GM18861 (cell line): ENCODE measurements at regions not wholly inside any gene's neighbourhood (a gene's known extent, or its start where the extent isn't known, plus 50 kb on each side); places are given as distances from the start of the nearest gene placed in this dataset.
"Not testable (repeated sequence)": the region's sequence is repeated elsewhere in the genome, so short reads cannot be mapped to it uniquely, and the experiment has no call there.

Experiments used
- ATAC-seq: cut with Tn5 transposase; IDR thresholded peaks from one replicate; pipeline ENCODE4 v1.9.1; 2021; ENCODE audit not compliant: unreplicated experiment

DNA sequence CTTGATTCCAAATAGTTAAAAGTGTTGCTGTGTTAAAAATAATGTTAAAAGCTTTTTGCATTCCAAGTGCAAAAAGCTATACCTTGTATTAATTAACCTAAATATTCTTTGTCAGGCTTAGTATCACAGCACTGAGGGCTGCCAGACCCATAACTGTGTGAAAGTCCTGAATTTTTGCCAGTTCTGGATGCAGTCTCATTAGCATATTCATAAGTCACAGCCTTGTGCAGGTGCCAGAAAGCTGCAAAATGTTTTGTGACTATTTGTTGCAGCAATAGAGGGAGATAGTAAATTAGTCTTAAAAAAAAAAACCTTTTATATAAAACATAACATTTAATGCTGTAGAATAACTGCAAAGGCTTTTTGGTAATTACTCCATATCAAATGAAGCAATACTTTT, 56.6 kb downstream of the SLITRK1 start:
- ATAC-seq, result no peak

DNA sequence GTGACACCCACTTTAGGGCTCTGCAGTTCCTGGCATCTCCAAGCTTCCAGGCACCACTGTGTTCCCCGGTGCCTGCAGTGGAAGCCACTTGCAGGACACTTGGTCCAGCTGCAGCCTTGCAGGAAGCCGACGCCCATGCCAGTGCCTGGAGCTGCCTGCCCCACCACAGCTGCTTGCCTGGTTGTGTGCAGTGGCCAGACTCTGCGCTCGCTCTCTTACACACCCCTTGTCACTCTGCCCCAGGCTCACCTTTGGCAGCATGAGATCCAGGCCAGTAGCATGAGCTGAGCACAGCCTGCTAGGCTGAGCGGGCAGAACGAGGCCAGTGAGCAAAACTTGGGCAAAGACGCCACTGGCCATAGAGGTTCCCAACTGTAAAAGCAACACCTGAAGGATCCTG, 57.7 kb downstream of the SLITRK1 start:
- ATAC-seq, result no peak

- no peak for ATAC-seq
Observed at GRCh38 chr13:83824120-83824519, 58.2 kb downstream of the SLITRK1 start.

- no peak for ATAC-seq
Observed at GRCh38 chr13:83819611-83820010, 62.7 kb downstream of the SLITRK1 start.

- ATAC-seq, result no peak
Observed at GRCh38 chr13:83819156-83819555, 63.1 kb downstream of the SLITRK1 start.

GRCh38 chr13:83816081-83816480, 66.2 kb downstream of the SLITRK1 start:
- no peak for ATAC-seq

DNA sequence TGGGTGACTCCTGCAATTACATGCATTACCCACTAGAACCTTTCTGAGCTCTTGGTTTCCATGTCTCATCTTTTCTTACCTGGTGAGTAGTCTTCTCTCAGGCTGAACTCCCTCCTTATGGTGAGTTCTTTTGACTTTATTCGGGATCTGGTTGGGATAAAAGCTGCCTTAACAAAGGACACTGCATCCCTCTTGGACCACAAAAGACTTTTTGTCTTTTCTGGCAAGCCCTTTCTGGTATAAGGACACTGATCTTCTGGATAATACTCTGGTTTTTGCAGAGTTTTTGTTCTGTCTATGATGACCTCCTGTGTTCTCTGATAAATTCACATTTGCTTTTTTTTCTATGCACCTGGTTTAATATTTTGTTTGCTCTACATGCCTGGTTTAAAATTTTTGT, 66.7 kb downstream of the SLITRK1 start:
- no peak for ATAC-seq

- no peak for ATAC-seq
Observed at GRCh38 chr13:83810136-83810535, 72.1 kb downstream of the SLITRK1 start.

- ATAC-seq, result no peak
Observed at GRCh38 chr13:83804356-83804962, 77.8 kb downstream of the SLITRK1 start.

- ATAC-seq, result no peak
Observed at GRCh38 chr13:83798731-83799130, 83.5 kb downstream of the SLITRK1 start.

- ATAC-seq, result no peak
Observed at GRCh38 chr13:83796364-83796763, 85.9 kb downstream of the SLITRK1 start.

DNA sequence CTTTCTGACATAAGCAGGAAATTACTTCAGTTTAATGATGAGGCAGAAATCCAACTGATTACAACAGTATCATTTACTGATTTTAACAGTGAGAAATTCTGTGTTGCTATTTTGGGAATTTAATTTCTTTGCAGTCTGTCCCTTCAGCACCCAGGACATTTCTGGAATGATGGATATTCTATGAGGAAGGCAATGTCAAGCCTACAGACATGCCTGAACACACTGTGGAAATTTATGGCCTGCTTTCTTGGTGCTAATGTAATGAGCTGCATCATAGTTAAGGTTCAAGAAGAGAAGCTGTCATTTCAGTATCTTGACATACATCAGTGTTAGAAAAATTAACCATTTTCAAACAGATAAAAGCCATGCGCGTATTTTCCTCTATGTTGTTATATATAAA, 87.7 kb downstream of the SLITRK1 start:
- no peak for ATAC-seq

DNA sequence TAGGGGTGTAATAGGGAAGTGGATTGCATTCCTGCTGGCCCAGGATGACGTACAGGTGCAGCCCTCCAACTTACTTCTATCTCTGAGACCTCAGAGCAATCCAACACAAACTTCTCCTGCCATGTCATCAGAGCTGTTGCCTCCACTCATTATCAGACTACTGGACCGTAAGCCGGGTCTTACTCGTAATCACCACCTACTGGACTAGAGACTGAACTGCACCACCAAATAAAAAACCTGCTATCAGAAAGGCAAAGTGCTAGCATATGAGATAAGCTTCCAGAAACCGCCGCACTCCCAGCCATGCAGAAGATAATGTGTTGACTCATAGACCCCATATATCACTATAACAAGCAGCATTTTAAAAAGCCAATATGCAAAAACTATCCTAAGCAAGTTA, 102.0 kb downstream of the SLITRK1 start:
- ATAC-seq, result no peak

- ATAC-seq, result no peak
Observed at GRCh38 chr13:83773961-83774360, 108.3 kb downstream of the SLITRK1 start.

DNA sequence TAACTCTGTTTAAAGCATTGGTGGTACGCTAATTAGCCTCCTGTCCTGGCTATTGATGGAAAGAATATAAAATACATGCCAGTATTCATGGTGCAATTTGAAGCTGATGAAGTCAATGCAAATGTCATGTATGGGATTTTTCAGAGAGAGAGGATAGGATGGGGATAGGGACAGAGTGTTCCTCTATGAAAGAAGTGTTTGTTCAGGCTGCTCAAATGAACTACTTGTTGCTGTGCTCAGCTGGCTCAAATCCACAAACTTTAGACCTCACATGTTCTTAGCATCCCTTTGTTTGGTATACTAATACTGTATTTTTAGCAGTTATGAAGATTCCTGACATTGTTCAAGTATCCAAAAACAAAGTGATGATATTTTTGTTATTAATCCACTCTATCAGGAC, 116.5 kb downstream of the SLITRK1 start:
- no peak for ATAC-seq

DNA sequence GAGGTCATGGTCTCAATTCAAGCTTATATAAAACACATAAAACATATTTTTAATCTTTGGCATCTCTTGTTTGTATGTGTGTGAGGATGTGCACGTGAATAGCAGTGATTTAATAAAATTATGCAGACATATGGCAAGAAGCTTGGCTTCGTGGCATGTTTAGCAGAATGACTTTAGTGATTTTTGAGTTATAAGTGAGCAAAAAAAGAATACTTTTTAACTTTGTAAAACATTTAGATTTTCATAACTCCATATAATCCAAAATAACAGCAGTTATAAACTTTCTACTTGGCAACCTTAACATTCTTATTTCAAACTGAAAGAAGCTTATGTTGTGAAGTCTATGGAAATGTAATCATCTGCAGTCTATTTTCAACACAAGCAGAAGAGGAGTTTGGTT, 120.6 kb downstream of the SLITRK1 start:
- no peak for ATAC-seq

GRCh38 chr13:83755210-83755609, 127.1 kb downstream of the SLITRK1 start:
- not testable (repeated sequence) for ATAC-seq

DNA sequence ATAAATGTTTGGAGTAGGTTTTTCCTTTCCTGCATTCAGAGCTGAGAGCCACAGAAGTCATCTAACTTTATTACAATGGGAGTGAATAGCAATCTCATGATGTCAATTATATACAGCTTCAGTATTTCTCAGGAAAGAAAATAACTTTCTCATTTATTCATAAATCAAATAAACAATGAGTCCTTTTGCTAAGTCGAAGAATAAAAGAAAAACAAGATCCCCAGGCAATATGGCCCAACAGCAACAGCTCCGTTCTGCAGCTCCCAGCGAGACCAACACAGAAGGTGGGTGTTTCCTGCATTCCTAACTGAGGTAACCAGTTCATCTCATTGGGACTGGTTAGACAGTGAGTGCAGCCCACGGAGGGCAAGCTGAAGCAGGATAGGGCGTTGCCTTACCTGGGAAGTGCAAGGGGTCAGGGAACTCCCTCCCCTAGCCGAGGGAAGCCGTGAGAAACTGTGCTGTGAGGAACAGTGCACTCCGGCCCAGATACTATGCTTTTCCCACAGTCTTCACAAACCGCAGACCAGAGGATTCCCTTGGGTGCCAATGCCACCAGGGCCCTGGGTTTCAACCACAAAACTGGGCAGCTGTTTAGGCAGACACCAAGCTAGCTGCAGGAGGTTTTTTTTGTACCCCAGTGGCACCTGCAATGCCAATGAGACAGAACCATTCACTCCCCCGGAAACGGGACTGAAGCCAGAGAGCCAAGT, 128.2 kb downstream of the SLITRK1 start:
- no peak for ATAC-seq

GRCh38 chr13:83752141-83752540, 130.1 kb downstream of the SLITRK1 start:
- no peak for ATAC-seq

DNA sequence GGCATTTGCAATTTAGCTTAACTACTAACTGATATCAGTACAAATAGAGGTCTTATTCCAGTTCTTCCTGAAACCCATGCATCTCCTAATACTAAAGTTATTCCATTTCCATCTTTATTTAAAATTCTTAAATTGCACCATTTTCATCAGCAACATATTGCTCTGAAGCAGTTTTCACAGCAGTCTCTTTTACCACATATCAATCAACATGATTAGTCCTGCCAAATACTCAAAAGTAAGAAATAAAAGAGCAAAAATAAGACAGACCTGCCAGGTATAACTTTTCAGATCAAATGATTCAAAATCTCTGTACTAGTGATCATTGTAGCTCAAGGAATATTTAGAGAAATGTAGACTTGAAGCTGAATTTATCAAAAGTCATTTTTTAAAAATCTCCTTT, 141.7 kb downstream of the SLITRK1 start:
- no peak for ATAC-seq

- ATAC-seq, result no peak
Observed at GRCh38 chr13:83738407-83738806, 143.9 kb downstream of the SLITRK1 start.

DNA sequence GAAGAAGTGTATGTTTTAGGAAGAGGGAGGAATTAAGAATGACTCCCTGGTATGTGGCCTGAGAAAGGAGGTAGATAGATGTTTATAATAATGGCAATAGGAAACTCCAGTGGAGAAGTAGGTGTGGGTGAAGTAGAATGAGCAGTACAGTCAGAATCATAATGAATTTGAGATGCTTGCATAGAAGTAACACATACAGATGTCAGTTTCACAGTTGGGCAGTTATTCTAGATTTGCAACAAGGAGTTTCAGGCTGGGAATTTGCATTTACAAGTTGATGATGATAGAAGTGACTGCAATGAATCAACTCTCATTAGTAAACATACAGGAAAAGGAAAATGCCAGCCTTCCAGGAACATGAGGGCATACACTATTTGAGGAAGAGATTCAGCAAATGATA, 149.0 kb downstream of the SLITRK1 start:
- ATAC-seq, result no peak

- ATAC-seq, result no peak
Observed at GRCh38 chr13:83732755-83733154, 149.5 kb downstream of the SLITRK1 start.
